HEK293T (cell line): ENCODE measurements at regions not wholly inside any gene's neighbourhood (a gene's known extent, or its start where the extent isn't known, plus 50 kb on each side); places are given as distances from the start of the nearest gene placed in this dataset.

ENCODE experiments used
- CTCF ChIA-PET: fragments of 350-600 bp; formaldehyde crosslinking; extraction: SDS; loops from one replicate; lab custom pipeline; 2021; ENCODE audit warnings: antibody characterized with exemption, inconsistent platforms; lab: Yijun Ruan, JAX
- POLR2A ChIA-PET: fragments of 350-600 bp; formaldehyde crosslinking; extraction: SDS; loops from one replicate; lab custom pipeline; 2020; ENCODE audit warnings: antibody characterized with exemption, inconsistent platforms; lab: Yijun Ruan, JAX
- DNase-seq: peaks from one replicate; pipeline ENCODE4 v3.0.0; 2012; ENCODE audit warnings: mixed read lengths; ENCODE audit errors: extremely low spot score
- ARNT ChIP-seq: fragments of 450-650 bp; IDR thresholded peaks from 2 replicates; pipeline ENCODE4 v1.6.1; 2017; ENCODE audit warnings: mild to moderate bottlenecking
- BHLHE40 ChIP-seq: fragments of 450-650 bp; IDR thresholded peaks from 2 replicates; pipeline ENCODE4 v1.6.1; 2016; ENCODE audit warnings: mild to moderate bottlenecking, moderate library complexity, borderline replicate concordance
- CTBP1 ChIP-seq: fragments of 450-650 bp; IDR thresholded peaks from 2 replicates; pipeline ENCODE4 v1.6.1; 2016; ENCODE audit warnings: borderline replicate concordance
- ELF4 ChIP-seq: fragments of 450-650 bp; IDR thresholded peaks from 2 replicates; pipeline ENCODE4 v1.6.1; 2017; ENCODE audit warnings: antibody characterized with exemption
- FOXA1 ChIP-seq: fragments of 450-650 bp; IDR thresholded peaks from 2 replicates; pipeline ENCODE4 v1.6.1; 2016; ENCODE audit warnings: mild to moderate bottlenecking
- FOXK2 ChIP-seq: fragments of 450-650 bp; IDR thresholded peaks from 2 replicates; pipeline ENCODE4 v1.6.1; 2016; ENCODE audit warnings: mild to moderate bottlenecking
- FOXM1 ChIP-seq: fragments of 450-650 bp; IDR thresholded peaks from 2 replicates; pipeline ENCODE4 v1.6.1; 2017; ENCODE audit warnings: mild to moderate bottlenecking, borderline replicate concordance
- HDGF ChIP-seq: fragments of 450-650 bp; IDR thresholded peaks from 2 replicates; pipeline ENCODE4 v1.6.1; 2017; ENCODE audit warnings: antibody characterized with exemption, borderline replicate concordance
- L3MBTL2 ChIP-seq: fragments of 450-650 bp; conservative IDR thresholded peaks from 2 replicates; pipeline ENCODE4 v1.6.1; 2016; ENCODE audit warnings: mild to moderate bottlenecking
- LEF1 ChIP-seq: fragments of 450-650 bp; IDR thresholded peaks from 2 replicates; pipeline ENCODE4 v1.6.1; 2017; ENCODE audit warnings: mild to moderate bottlenecking, borderline replicate concordance
- NFRKB ChIP-seq: fragments of 450-650 bp; IDR thresholded peaks from 2 replicates; pipeline ENCODE4 v1.6.1; 2016; ENCODE audit warnings: mild to moderate bottlenecking, moderate library complexity
- PKNOX1 ChIP-seq: fragments of 450-650 bp; IDR thresholded peaks from 2 replicates; pipeline ENCODE4 v1.6.1; 2016
- SP1 ChIP-seq: fragments of 450-650 bp; IDR thresholded peaks from 2 replicates; pipeline ENCODE4 v1.6.1; 2017
- SUZ12 ChIP-seq: fragments of 450-650 bp; IDR thresholded peaks from 2 replicates; pipeline ENCODE4 v1.6.1; 2016; ENCODE audit warnings: mild to moderate bottlenecking
- TARDBP ChIP-seq: fragments of 450-650 bp; IDR thresholded peaks from 2 replicates; pipeline ENCODE4 v1.6.1; 2016
- ZNF384 ChIP-seq: fragments of 450-650 bp; IDR thresholded peaks from 2 replicates; pipeline ENCODE4 v1.6.1; 2016

- POLR2A ChIA-PET, result no interaction called here
- CTCF ChIA-PET, result no interaction called here
- TF ChIP-seq FOXK2 (no peak), TARDBP (no peak), LEF1 (no peak), FOXA1 (no peak), SUZ12 (no peak)
- DNase-seq, result no peak
Measured at GRCh38 chr1:118370861-118371260, 185.8 kb upstream of the SPAG17 start.

- POLR2A ChIA-PET, result no interaction called here
- CTCF ChIA-PET, result no interaction called here
- DNase-seq, result no peak
- TF ChIP-seq LEF1 (no peak), CTBP1 (no peak), SP1 (no peak)
Measured at GRCh38 chr1:118366286-118366685, 181.3 kb upstream of the SPAG17 start.

- CTCF ChIA-PET, result no interaction called here
Measured at GRCh38 chr1:118364882-118365281, 179.9 kb upstream of the SPAG17 start.

GRCh38 chr1:118363396-118363795, 178.4 kb upstream of the SPAG17 start:
- TF ChIP-seq FOXK2 (no peak), FOXA1 (no peak), HDGF (no peak), CTBP1 (no peak), TARDBP (no peak), SUZ12 (no peak), NFRKB (no peak), ARNT (no peak), L3MBTL2 (no peak), SP1 (no peak), FOXM1 (no peak), PKNOX1 (no peak), LEF1 (no peak), BHLHE40 (no peak), ELF4 (no peak)
- ChIA-PET CTCF (no interaction called here), POLR2A (no interaction called here)

More at GRCh38 chr1:118364882-118365281, 179.9 kb upstream of the SPAG17 start:
- no peak for TF ChIP-seq NFRKB
- no peak for DNase-seq
- POLR2A ChIA-PET, result no interaction called here

GRCh38 chr1:118360817-118361216, 175.8 kb upstream of the SPAG17 start:
- CTCF ChIA-PET, result no interaction called here
- DNase-seq, result no peak
- TF ChIP-seq ARNT, result no peak
- TF ChIP-seq FOXK2, result no peak
- TF ChIP-seq FOXM1, result no peak
- no peak for TF ChIP-seq SP1
- no peak for TF ChIP-seq HDGF
- TF ChIP-seq NFRKB, result no peak
- TF ChIP-seq ZNF384, result no peak
- no peak for TF ChIP-seq FOXA1
- TF ChIP-seq BHLHE40, result no peak
- no peak for TF ChIP-seq TARDBP
- TF ChIP-seq SUZ12, result no peak
- TF ChIP-seq L3MBTL2, result no peak
- TF ChIP-seq CTBP1, result no peak
- TF ChIP-seq LEF1, result no peak
- no peak for TF ChIP-seq PKNOX1
- TF ChIP-seq ELF4, result no peak
- POLR2A ChIA-PET, result no interaction called here

More at GRCh38 chr1:118363396-118363795, 178.4 kb upstream of the SPAG17 start:
- DNase-seq, result no peak

GRCh38 chr1:118346936-118347335, 161.9 kb upstream of the SPAG17 start:
- ChIA-PET POLR2A (no interaction called here), CTCF (interaction anchor here (0.6 kb wide), 1 partner anchor 59 kb away, joined by 4 read pairs; no protein-coding TSS in a partner anchor)
- TF ChIP-seq FOXK2, result no peak
- no peak for TF ChIP-seq ARNT
- TF ChIP-seq ZNF384, result no peak
- no peak for TF ChIP-seq TARDBP
- TF ChIP-seq SP1, result no peak
- no peak for DNase-seq

- POLR2A ChIA-PET, result no interaction called here
- no peak for DNase-seq
- CTCF ChIA-PET, result no interaction called here
- no peak for TF ChIP-seq PKNOX1
- no peak for TF ChIP-seq ZNF384
- TF ChIP-seq ELF4, result no peak
- no peak for TF ChIP-seq SP1
- no peak for TF ChIP-seq ARNT
- no peak for TF ChIP-seq BHLHE40
- TF ChIP-seq NFRKB, result no peak
Measured at GRCh38 chr1:118340928-118341910, 156.2 kb upstream of the SPAG17 start.
